ENCODE measurements at regions not wholly inside any gene's neighbourhood (a gene's known extent, or its start where the extent isn't known, plus 50 kb on each side); places are given as distances from the start of the nearest gene placed in this dataset.

DNA sequence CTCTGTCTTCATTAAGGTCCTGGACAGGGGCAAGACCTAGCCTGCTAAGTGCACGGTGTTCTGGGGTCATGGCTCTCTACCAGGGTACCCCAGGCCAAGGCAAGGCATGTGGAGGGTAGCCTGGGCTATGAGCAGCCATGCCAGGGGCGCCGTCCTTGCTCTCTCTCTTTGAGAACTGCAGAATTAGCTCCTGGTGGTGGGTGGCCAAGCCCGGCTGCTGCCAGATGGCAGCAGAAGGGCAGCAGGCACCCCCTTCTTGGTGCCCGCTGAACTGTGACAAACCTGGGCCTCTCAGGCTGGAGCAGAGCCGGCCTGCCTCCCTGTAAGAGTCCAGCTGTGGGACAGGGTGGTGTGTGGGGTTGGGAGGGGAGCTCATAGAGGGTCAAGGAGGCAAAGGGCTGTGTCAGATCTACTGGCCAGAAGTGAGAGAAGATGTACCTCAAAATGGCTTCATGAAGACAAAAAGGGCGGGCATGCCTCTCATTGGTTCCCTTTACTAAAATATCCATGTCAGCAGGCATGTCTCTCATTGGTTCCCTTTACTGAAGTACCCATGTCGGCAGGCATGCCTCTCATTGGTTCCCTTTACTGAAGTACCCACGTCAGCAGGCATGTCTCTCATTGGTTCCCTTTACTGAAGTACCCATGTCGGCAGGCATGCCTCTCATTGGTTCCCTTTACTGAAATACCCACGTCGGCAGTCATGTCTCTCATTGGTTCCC is 81.7 kb upstream of the SDK2 start:
- TF ChIP-seq, protein P1, sequence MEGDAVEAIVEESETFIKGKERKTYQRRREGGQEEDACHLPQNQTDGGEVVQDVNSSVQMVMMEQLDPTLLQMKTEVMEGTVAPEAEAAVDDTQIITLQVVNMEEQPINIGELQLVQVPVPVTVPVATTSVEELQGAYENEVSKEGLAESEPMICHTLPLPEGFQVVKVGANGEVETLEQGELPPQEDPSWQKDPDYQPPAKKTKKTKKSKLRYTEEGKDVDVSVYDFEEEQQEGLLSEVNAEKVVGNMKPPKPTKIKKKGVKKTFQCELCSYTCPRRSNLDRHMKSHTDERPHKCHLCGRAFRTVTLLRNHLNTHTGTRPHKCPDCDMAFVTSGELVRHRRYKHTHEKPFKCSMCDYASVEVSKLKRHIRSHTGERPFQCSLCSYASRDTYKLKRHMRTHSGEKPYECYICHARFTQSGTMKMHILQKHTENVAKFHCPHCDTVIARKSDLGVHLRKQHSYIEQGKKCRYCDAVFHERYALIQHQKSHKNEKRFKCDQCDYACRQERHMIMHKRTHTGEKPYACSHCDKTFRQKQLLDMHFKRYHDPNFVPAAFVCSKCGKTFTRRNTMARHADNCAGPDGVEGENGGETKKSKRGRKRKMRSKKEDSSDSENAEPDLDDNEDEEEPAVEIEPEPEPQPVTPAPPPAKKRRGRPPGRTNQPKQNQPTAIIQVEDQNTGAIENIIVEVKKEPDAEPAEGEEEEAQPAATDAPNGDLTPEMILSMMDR (IDR thresholded peaks at IDR 0.05) = no peak
- TF ChIP-seq EZH2 (IDR thresholded peaks at IDR 0.05; ENCODE audit: borderline replicate concordance, insufficient read depth, low read depth, low read length, poor library complexity, severe bottlenecking) = no peak

Measured in B cell (primary cell).